ENCODE measurements at regions not wholly inside any gene's neighbourhood (a gene's known extent, or its start where the extent isn't known, plus 50 kb on each side); places are given as distances from the start of the nearest gene placed in this dataset.
"Not testable (repeated sequence)": the region's sequence is repeated elsewhere in the genome, so short reads cannot be mapped to it uniquely, and the experiment has no call there.

DNA sequence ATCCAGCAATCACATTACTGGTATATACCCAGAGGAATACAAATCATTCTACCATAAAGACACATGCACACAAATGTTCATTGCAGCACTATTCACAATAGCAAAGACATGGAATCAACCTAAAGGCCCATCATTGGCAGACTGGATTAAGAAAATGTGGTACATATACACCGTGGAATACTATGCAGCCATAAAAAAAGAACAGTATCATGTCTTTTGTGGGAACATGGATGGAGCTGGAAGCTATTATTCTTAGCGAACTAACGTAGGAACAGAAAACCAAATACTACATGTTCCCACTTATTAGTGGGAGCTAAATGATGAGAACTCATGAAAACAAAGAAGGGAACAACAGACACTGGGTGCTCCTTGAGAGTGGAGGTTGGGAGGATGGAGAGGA is 60.9 kb downstream of the PGRMC1 start:
- H3K27ac Mint-ChIP-seq; H3K27me3 Mint-ChIP-seq; H3K36me3 Mint-ChIP-seq (ENCODE audit: insufficient read depth); H3K4me1 Mint-ChIP-seq (ENCODE audit: low read depth); DNase-seq (ENCODE audit: low spot score, unreplicated experiment); H3K4me3 Mint-ChIP-seq (ENCODE audit: low read depth): not testable (repeated sequence)
- H3K9me3 Mint-ChIP-seq (ENCODE audit: low read depth), result peaks cover 29% of the 10 kb centered on the region

DNA sequence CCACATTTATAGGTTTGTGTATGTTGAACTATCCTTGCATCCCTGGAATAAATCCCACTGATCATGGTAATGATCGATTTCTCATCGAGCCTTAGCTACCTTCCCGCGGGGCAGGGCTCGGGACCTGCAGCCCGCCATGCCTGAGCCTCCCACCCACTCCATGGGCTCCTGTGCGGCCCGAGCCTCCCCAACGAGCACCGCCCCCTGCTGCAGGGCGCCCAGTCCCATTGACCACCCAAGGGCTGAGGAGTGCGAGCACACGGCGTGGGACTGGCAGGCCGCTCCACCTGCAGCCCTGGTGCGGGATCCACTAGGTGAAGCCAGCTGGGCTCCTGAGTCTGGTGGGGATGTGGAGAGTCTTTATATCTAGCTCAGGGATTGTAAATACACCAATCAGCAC is 63.7 kb downstream of the PGRMC1 start:
- not testable (repeated sequence) for H3K36me3 Mint-ChIP-seq (ENCODE audit: insufficient read depth); H3K27ac Mint-ChIP-seq; H3K4me3 Mint-ChIP-seq (ENCODE audit: low read depth); DNase-seq (ENCODE audit: low spot score, unreplicated experiment); H3K4me1 Mint-ChIP-seq (ENCODE audit: low read depth); H3K27me3 Mint-ChIP-seq
- H3K9me3 Mint-ChIP-seq (ENCODE audit: low read depth), result peaks cover 31% of the 10 kb centered on the region

DNA sequence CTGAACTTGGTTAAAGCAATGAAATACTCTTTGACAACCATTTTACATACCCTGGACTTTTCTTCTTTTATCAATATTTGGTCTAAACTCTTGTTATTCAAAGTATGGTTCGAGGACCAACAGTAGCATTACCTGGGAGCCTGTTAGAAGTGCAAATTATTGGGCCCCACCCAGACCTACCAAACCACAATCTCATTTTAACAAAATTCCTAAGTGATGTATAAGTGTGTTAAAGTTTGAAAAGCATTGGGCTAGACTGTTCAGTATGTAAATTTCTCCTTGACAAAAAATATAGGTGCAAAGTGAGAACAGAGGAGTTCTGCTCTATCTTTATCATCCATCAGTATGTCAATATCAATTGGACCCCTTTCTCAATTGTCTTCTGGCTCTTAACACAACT is 67.1 kb downstream of the PGRMC1 start:
- TF ChIP-seq, protein P1, sequence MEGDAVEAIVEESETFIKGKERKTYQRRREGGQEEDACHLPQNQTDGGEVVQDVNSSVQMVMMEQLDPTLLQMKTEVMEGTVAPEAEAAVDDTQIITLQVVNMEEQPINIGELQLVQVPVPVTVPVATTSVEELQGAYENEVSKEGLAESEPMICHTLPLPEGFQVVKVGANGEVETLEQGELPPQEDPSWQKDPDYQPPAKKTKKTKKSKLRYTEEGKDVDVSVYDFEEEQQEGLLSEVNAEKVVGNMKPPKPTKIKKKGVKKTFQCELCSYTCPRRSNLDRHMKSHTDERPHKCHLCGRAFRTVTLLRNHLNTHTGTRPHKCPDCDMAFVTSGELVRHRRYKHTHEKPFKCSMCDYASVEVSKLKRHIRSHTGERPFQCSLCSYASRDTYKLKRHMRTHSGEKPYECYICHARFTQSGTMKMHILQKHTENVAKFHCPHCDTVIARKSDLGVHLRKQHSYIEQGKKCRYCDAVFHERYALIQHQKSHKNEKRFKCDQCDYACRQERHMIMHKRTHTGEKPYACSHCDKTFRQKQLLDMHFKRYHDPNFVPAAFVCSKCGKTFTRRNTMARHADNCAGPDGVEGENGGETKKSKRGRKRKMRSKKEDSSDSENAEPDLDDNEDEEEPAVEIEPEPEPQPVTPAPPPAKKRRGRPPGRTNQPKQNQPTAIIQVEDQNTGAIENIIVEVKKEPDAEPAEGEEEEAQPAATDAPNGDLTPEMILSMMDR (IDR thresholded peaks at IDR 0.05; ENCODE audit: unreplicated experiment), result no peak
- H3K9me3 Mint-ChIP-seq (ENCODE audit: low read depth), result peaks cover 18% of the 10 kb centered on the region
- no peak for DNase-seq (ENCODE audit: low spot score, unreplicated experiment)
- H3K36me3 Mint-ChIP-seq (ENCODE audit: insufficient read depth), result no peaks in the 10 kb centered on the region
- no peak overlapping the region for H3K27ac Mint-ChIP-seq
- no peaks in the 10 kb centered on the region for H3K27me3 Mint-ChIP-seq
- H3K4me1 Mint-ChIP-seq (ENCODE audit: low read depth), result peaks cover 5% of the 10 kb centered on the region
- H3K4me3 Mint-ChIP-seq (ENCODE audit: low read depth), result no peak overlapping the region

DNA sequence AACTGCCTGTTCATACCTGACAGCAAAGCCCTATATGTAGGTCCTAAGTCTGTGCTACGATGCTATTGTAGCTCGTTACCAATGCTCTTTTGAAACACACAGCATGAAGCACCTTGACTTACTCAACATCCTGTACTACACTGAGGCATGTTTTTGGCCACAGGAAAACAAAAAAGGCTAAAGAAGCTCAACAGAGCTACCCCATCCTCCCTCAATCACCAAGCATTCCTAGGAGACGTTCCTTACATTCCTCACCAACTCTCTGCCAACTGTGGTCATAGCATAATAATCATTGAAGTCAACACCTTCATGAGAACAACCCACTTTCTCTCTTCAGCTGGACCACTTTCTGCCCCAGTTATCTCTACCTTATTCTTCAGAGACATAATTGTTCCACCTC is 73.7 kb upstream of the SLC25A43 start:
- Mint-ChIP-seq H3K4me1 (ENCODE audit: low read depth) (no peaks in the 10 kb centered on the region), H3K9me3 (ENCODE audit: low read depth) (peaks cover 51% of the 10 kb centered on the region), H3K36me3 (ENCODE audit: insufficient read depth) (no peaks in the 10 kb centered on the region), H3K4me3 (ENCODE audit: low read depth) (no peak overlapping the region), H3K27ac (no peak overlapping the region), H3K27me3 (no peaks in the 10 kb centered on the region)
- TF ChIP-seq, protein P1 (IDR thresholded peaks at IDR 0.05; ENCODE audit: unreplicated experiment), result no peak
- no peak for DNase-seq (ENCODE audit: low spot score, unreplicated experiment)

DNA sequence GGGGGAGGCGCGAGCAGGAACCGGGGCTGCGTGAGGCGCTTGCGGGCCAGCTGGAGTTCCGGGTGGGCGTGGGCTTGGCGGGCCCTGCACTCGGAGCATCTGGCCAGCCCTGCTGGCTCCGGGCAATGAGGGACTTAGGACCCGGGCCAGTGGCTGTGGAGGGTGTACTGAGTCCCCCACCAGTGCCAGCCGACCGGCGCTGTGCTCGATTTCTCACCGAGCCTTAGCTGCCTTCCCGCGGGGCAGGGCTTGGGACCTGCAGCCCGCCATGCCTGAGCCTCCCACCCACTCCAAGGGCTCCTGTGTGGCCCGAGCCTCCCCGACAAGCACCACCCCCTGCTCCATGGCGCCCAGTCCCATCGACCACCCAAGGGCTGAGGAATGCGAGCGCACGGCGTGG is 67.3 kb upstream of the SLC25A43 start:
- H3K27me3 Mint-ChIP-seq; H3K36me3 Mint-ChIP-seq (ENCODE audit: insufficient read depth): not testable (repeated sequence)
- H3K9me3 Mint-ChIP-seq (ENCODE audit: low read depth), result peaks cover 33% of the 10 kb centered on the region

DNA sequence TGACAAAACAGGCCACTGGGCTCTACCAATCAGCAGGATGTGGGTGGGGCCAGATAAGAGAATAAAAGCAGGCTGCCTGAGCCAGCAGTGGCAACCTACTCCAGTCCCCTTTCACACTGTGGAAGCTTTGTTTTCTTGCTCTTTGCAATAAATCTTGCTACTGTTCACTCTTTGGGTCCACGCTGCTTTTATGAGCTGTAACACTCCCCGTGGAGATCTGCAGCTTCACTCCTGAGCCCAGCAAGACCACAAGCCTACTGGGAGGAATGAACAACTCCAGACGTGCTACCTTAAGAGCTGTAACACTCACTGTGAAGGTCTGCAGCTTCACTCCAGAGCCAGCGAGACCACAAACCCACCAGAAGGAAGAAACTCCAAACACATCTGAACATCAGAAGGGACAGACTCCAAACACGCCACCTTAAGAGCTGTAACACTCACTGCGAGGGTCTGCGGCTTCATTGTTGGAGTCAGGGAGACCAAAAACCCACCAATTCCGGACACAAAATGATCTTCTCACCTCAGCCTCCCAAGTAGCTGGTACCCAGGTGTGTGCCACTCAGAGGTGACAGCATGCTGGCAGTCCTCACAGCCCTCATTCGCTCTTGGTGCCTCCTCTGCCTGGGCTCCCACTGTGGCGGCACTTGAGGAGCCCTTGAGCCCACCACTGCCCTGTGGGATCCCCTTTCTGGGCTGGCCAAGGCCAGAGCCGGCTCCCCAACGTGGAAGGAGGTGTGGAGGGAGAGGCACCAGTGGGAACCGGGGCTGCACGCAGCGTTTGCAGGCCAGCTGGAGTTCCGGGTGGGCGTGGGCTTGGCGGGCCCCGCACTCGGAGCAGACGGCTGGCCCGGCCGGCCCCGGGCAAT is 66.0 kb upstream of the SLC25A43 start:
- H3K9me3 Mint-ChIP-seq (ENCODE audit: low read depth), result peaks cover 30% of the 10 kb centered on the region
- H3K4me1 Mint-ChIP-seq (ENCODE audit: low read depth); H3K36me3 Mint-ChIP-seq (ENCODE audit: insufficient read depth); H3K27me3 Mint-ChIP-seq; DNase-seq (ENCODE audit: low spot score, unreplicated experiment); H3K4me3 Mint-ChIP-seq (ENCODE audit: low read depth); H3K27ac Mint-ChIP-seq: not testable (repeated sequence)

More for the DNA sequence above, 67.3 kb upstream of the SLC25A43 start:
- not testable (repeated sequence) for H3K4me3 Mint-ChIP-seq (ENCODE audit: low read depth); H3K27ac Mint-ChIP-seq; DNase-seq (ENCODE audit: low spot score, unreplicated experiment); H3K4me1 Mint-ChIP-seq (ENCODE audit: low read depth)

DNA sequence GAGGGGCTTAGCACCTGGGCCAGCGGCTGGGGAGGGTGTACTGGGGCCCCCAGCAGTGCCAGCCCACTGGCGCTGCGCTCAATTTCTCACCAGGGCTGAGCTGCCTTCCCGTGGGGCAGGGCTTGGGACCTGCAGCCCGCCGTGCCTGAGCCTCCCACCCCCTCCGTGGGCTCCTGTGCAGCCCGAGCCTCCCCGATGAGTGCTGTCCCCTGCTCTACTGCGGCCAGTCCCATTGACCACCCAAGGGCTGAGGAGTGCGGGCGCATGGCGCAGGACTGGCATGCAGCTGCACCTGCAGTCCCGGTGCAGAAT is 65.5 kb upstream of the SLC25A43 start:
- DNase-seq (ENCODE audit: low spot score, unreplicated experiment); H3K4me3 Mint-ChIP-seq (ENCODE audit: low read depth); H3K36me3 Mint-ChIP-seq (ENCODE audit: insufficient read depth); H3K4me1 Mint-ChIP-seq (ENCODE audit: low read depth); H3K27me3 Mint-ChIP-seq; H3K27ac Mint-ChIP-seq: not testable (repeated sequence)
- peaks cover 24% of the 10 kb centered on the region for H3K9me3 Mint-ChIP-seq (ENCODE audit: low read depth)

DNA sequence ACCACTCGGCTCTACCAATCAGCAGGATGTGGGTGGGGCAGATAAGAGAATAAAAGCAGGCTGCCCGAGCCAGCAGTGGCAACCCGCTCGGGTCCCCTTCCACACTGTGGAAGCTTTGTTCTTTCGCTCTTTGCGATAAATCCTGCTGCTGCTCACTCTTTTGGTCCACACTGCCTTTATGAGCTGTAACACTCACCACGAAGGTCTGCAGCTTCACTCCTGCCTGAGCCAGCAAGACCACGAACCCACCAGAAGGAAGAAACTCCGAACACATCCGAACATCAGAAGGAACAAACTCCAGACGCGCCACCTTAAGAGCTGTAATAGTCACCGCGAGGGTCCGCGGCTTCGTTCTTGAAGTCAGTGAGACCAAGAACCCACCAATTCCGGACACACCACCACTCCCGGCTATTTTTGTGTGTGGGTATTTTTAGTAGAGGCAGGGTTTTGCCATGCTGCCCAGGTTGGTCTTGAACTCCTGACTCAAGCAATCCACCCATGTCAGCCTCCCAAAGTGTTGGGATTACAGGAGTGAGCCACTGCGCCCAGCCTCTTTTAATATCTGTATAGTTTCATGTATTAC is 64.6 kb upstream of the SLC25A43 start:
- not testable (repeated sequence) for H3K27ac Mint-ChIP-seq; H3K36me3 Mint-ChIP-seq (ENCODE audit: insufficient read depth); H3K4me3 Mint-ChIP-seq (ENCODE audit: low read depth); H3K27me3 Mint-ChIP-seq; DNase-seq (ENCODE audit: low spot score, unreplicated experiment); H3K4me1 Mint-ChIP-seq (ENCODE audit: low read depth)
- H3K9me3 Mint-ChIP-seq (ENCODE audit: low read depth), result peaks cover 26% of the 10 kb centered on the region
